ENCODE measurements at regions not wholly inside any gene's neighbourhood (a gene's known extent, or its start where the extent isn't known, plus 50 kb on each side); places are given as distances from the start of the nearest gene placed in this dataset.
"Not testable (repeated sequence)": the region's sequence is repeated elsewhere in the genome, so short reads cannot be mapped to it uniquely, and the experiment has no call there.

- DNase-seq: no peak
Measured at GRCh38 chr5:158521995-158522394, 577.7 kb downstream of the EBF1 start.

GRCh38 chr5:158519433-158520021 lies 580.2 kb downstream of the EBF1 start:
- no peak for DNase-seq

GRCh38 chr5:158516521-158516920 lies 583.2 kb downstream of the EBF1 start:
- DNase-seq: no peak

GRCh38 chr5:158514986-158515359 lies 584.7 kb downstream of the EBF1 start:
- DNase-seq: no peak

GRCh38 chr5:158514319-158514985 lies 585.3 kb downstream of the EBF1 start:
- DNase-seq: no peak

GRCh38 chr5:158513490-158514318 lies 586.0 kb downstream of the EBF1 start:
- no peak for DNase-seq

GRCh38 chr5:158511454-158511853 lies 588.3 kb downstream of the EBF1 start:
- no peak for DNase-seq

GRCh38 chr5:158510479-158510878 lies 589.2 kb downstream of the EBF1 start:
- DNase-seq: no peak

- no peak for DNase-seq
Measured at GRCh38 chr5:158506648-158507047, 593.1 kb downstream of the EBF1 start.

GRCh38 chr5:158502686-158503085 lies 597.0 kb downstream of the EBF1 start:
- peak in 3 of 56 donors; percentile 1 to 8 (median 4) for DNase-seq

GRCh38 chr5:158499892-158500418 lies 599.8 kb downstream of the EBF1 start:
- DNase-seq: no peak

GRCh38 chr5:158499075-158499891 lies 600.4 kb downstream of the EBF1 start:
- no peak for DNase-seq

- DNase-seq: no peak
Measured at GRCh38 chr5:158496624-158497023, 603.1 kb downstream of the EBF1 start.

GRCh38 chr5:158494541-158494940 lies 605.2 kb downstream of the EBF1 start:
- DNase-seq: no peak

- DNase-seq: not testable (repeated sequence)
Measured at GRCh38 chr5:158494044-158494443, 605.7 kb downstream of the EBF1 start.

GRCh38 chr5:158492841-158493242 lies 606.9 kb downstream of the EBF1 start:
- DNase-seq: no peak

GRCh38 chr5:158492136-158492535 lies 607.6 kb downstream of the EBF1 start:
- DNase-seq: no peak

GRCh38 chr5:158487664-158488063 lies 612.1 kb downstream of the EBF1 start:
- DNase-seq: no peak

- no peak for DNase-seq
Measured at GRCh38 chr5:158487156-158487555, 612.6 kb downstream of the EBF1 start.

- no peak for DNase-seq
Measured at GRCh38 chr5:158486566-158486965, 613.1 kb downstream of the EBF1 start.

GRCh38 chr5:158485604-158486081 lies 614.1 kb downstream of the EBF1 start:
- DNase-seq: no peak
